ENCODE measurements at regions not wholly inside any gene's neighbourhood (a gene's known extent, or its start where the extent isn't known, plus 50 kb on each side); places are given as distances from the start of the nearest gene placed in this dataset.
"Not testable (repeated sequence)": the region's sequence is repeated elsewhere in the genome, so short reads cannot be mapped to it uniquely, and the experiment has no call there.

DNA sequence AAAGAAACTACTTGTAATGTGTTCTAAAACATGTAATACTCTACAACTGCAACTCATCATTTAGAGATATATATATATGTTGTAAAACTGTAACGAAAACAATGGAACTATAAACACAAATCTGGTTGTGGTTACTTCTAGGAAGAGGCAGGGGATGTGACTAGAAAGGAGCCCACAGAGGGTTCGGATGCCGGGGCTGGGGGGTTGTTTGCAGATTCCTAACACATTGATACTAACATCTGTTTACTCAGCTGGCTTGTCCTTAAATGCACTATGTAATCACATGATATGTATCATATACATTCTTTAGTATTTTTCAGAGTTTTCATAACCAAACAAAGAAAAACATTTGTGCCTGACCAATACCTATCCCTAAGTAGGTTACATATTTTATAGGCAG is 160.5 kb upstream of the VIPR2 start:
- TF ChIP-seq EZH2 (IDR thresholded peaks at IDR 0.05; ENCODE audit: low read depth, unreplicated experiment); EZH2phosphoT487 (IDR thresholded peaks at IDR 0.05; ENCODE audit: unreplicated experiment): not testable (repeated sequence)
- TF ChIP-seq, protein P1, sequence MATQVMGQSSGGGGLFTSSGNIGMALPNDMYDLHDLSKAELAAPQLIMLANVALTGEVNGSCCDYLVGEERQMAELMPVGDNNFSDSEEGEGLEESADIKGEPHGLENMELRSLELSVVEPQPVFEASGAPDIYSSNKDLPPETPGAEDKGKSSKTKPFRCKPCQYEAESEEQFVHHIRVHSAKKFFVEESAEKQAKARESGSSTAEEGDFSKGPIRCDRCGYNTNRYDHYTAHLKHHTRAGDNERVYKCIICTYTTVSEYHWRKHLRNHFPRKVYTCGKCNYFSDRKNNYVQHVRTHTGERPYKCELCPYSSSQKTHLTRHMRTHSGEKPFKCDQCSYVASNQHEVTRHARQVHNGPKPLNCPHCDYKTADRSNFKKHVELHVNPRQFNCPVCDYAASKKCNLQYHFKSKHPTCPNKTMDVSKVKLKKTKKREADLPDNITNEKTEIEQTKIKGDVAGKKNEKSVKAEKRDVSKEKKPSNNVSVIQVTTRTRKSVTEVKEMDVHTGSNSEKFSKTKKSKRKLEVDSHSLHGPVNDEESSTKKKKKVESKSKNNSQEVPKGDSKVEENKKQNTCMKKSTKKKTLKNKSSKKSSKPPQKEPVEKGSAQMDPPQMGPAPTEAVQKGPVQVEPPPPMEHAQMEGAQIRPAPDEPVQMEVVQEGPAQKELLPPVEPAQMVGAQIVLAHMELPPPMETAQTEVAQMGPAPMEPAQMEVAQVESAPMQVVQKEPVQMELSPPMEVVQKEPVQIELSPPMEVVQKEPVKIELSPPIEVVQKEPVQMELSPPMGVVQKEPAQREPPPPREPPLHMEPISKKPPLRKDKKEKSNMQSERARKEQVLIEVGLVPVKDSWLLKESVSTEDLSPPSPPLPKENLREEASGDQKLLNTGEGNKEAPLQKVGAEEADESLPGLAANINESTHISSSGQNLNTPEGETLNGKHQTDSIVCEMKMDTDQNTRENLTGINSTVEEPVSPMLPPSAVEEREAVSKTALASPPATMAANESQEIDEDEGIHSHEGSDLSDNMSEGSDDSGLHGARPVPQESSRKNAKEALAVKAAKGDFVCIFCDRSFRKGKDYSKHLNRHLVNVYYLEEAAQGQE (IDR thresholded peaks at IDR 0.05; ENCODE audit: unreplicated experiment), result not testable (repeated sequence)
- TF ChIP-seq, protein P2, sequence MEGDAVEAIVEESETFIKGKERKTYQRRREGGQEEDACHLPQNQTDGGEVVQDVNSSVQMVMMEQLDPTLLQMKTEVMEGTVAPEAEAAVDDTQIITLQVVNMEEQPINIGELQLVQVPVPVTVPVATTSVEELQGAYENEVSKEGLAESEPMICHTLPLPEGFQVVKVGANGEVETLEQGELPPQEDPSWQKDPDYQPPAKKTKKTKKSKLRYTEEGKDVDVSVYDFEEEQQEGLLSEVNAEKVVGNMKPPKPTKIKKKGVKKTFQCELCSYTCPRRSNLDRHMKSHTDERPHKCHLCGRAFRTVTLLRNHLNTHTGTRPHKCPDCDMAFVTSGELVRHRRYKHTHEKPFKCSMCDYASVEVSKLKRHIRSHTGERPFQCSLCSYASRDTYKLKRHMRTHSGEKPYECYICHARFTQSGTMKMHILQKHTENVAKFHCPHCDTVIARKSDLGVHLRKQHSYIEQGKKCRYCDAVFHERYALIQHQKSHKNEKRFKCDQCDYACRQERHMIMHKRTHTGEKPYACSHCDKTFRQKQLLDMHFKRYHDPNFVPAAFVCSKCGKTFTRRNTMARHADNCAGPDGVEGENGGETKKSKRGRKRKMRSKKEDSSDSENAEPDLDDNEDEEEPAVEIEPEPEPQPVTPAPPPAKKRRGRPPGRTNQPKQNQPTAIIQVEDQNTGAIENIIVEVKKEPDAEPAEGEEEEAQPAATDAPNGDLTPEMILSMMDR (conservative IDR thresholded peaks at IDR 0.05; ENCODE audit: low read depth in 2 of 2), result not testable (repeated sequence)

All from GM23338 (cell line).